ENCODE measurements at regions not wholly inside any gene's neighbourhood (a gene's known extent, or its start where the extent isn't known, plus 50 kb on each side); places are given as distances from the start of the nearest gene placed in this dataset.

- no peak overlapping the region for H3K4me3 ChIP-seq
- no peaks in the 10 kb centered on the region for H3K27me3 ChIP-seq
- H3K4me1 ChIP-seq, result no peaks in the 10 kb centered on the region
- DNase-seq (no peak), ATAC-seq (no peak)
- intact Hi-C loops (cut with DNase I), result no loop called here
- no peaks in the 10 kb centered on the region for H3K36me3 ChIP-seq (replicated peaks in 1 of 2; ENCODE audit: insufficient read depth in 1 of 2, low read depth in 2 of 2)
- no peak overlapping the region for H3K27ac ChIP-seq
- 63 to 66% methylated on average over 6 of the region's 6 CpGs for WGBS, 2 donors
- TF ChIP-seq CTCF (IDR thresholded peaks at IDR 0.05) (peak in 1 of 7 experiments; percentile 9), POLR2A (IDR thresholded peaks at IDR 0.05) (no peak)
- no peaks in the 10 kb centered on the region for H3K9me3 ChIP-seq
Observed at GRCh38 chr13:46962281-46962941, 65.6 kb upstream of the HTR2A start.

GRCh38 chr13:46961719-46962118 lies 64.9 kb upstream of the HTR2A start:
- Histone ChIP-seq H3K27ac (no peak overlapping the region), H3K4me1 (no peaks in the 10 kb centered on the region), H3K4me3 (no peak overlapping the region), H3K36me3 (replicated peaks in 1 of 2; ENCODE audit: insufficient read depth in 1 of 2, low read depth in 2 of 2) (no peaks in the 10 kb centered on the region), H3K9me3 (no peaks in the 10 kb centered on the region), H3K27me3 (no peaks in the 10 kb centered on the region)
- intact Hi-C loops (cut with DNase I), result no loop called here
- ATAC-seq, result no peak
- 37 to 60% methylated on average over 2 of the region's 2 CpGs for WGBS, 2 donors
- no peak for TF ChIP-seq POLR2A (IDR thresholded peaks at IDR 0.05)
- no peak for TF ChIP-seq CTCF (IDR thresholded peaks at IDR 0.05)
- DNase-seq, result peak in 1 of 4 donors; percentile 16

- TF ChIP-seq CTCF (IDR thresholded peaks at IDR 0.05), result no peak
- TF ChIP-seq POLR2A (IDR thresholded peaks at IDR 0.05), result no peak
- ATAC-seq (no peak), DNase-seq (no peak)
- Histone ChIP-seq H3K4me1 (no peaks in the 10 kb centered on the region), H3K27me3 (no peaks in the 10 kb centered on the region), H3K4me3 (no peak overlapping the region), H3K9me3 (no peaks in the 10 kb centered on the region), H3K27ac (no peak overlapping the region), H3K36me3 (replicated peaks in 1 of 2; ENCODE audit: insufficient read depth in 1 of 2, low read depth in 2 of 2) (no peaks in the 10 kb centered on the region)
- intact Hi-C loops (cut with DNase I), result no loop called here
- 68 to 86% methylated on average over 2 of the region's 2 CpGs for WGBS, 2 donors
Observed at GRCh38 chr13:46953941-46954340, 57.1 kb upstream of the HTR2A start.

- Histone ChIP-seq H3K9me3 (no peaks in the 10 kb centered on the region), H3K4me3 (no peak overlapping the region), H3K27me3 (no peaks in the 10 kb centered on the region), H3K4me1 (no peaks in the 10 kb centered on the region), H3K27ac (no peak overlapping the region), H3K36me3 (replicated peaks in 1 of 2; ENCODE audit: insufficient read depth in 1 of 2, low read depth in 2 of 2) (no peaks in the 10 kb centered on the region)
- intact Hi-C loops (cut with DNase I), result no loop called here
- DNase-seq, result no peak
- no peak for TF ChIP-seq POLR2A (IDR thresholded peaks at IDR 0.05)
- TF ChIP-seq CTCF (IDR thresholded peaks at IDR 0.05), result no peak
- WGBS, 2 donors, result 69 to 72% methylated on average over 3 of the region's 3 CpGs
- ATAC-seq, result no peak
Observed at GRCh38 chr13:46953331-46953730, 56.5 kb upstream of the HTR2A start.

GRCh38 chr13:46951516-46951915 lies 54.7 kb upstream of the HTR2A start:
- Histone ChIP-seq H3K36me3 (replicated peaks in 1 of 2; ENCODE audit: insufficient read depth in 1 of 2, low read depth in 2 of 2) (no peaks in the 10 kb centered on the region), H3K27me3 (no peaks in the 10 kb centered on the region), H3K4me3 (no peak overlapping the region), H3K27ac (no peak overlapping the region), H3K9me3 (no peaks in the 10 kb centered on the region), H3K4me1 (no peaks in the 10 kb centered on the region)
- DNase-seq, result no peak
- TF ChIP-seq POLR2A (IDR thresholded peaks at IDR 0.05) (no peak), CTCF (IDR thresholded peaks at IDR 0.05) (no peak)
- no peak for ATAC-seq
- intact Hi-C loops (cut with DNase I), result no loop called here
- WGBS, 2 donors, result 68 to 70% methylated on average over 6 of the region's 6 CpGs
